SK-N-DZ (cell line): ENCODE measurements at regions not wholly inside any gene's neighbourhood (a gene's known extent, or its start where the extent isn't known, plus 50 kb on each side); places are given as distances from the start of the nearest gene placed in this dataset.
A peak's percentile ranks its signal among the peaks of the same experiment; 100 is the strongest.
"Not testable (repeated sequence)": the region's sequence is repeated elsewhere in the genome, so short reads cannot be mapped to it uniquely, and the experiment has no call there.

ENCODE experiments used
- DNase-seq: peaks from one replicate; pipeline ENCODE4 v3.0.0-alpha.2; 2015; ENCODE audit warnings: low spot score

DNA sequence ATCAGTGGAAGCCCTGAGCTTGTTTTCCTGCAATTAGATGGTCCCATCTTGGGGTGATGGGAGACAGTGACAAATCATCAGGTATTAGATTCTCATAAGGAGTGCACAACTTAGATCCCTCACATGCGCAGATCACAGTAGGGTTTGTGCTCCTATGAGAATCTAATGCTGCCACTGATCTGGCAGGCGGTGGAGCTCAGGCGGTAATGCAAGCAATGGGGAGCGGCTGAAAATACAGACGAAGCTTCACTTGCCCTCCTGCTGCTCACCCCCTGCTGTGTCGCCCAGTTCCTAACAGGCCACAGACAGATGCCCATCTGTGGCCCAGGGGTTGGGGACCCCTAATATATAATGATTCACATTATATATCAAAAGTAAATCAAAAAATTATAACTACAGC is 258.8 kb upstream of the USP15 start:
- no peak for DNase-seq

DNA sequence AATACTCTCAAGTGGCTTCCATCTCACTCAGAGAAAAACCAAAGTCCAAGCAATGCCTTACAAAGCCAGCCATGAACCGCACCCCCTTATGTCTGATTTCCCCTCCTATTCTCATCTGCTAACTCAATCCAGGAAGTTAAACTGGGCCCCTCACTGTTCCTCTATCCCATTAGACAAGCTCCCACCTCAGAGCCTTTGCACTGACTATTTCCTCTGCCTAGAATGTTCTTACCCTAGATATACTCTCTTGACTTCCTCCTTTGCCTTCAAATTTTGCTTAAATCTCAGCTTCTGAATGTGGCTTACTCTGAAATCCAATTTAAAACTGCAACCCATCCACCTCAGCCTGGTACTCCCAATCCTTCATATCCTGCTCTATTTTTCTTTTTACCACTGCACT is 257.0 kb upstream of the USP15 start:
- no peak for DNase-seq

DNA sequence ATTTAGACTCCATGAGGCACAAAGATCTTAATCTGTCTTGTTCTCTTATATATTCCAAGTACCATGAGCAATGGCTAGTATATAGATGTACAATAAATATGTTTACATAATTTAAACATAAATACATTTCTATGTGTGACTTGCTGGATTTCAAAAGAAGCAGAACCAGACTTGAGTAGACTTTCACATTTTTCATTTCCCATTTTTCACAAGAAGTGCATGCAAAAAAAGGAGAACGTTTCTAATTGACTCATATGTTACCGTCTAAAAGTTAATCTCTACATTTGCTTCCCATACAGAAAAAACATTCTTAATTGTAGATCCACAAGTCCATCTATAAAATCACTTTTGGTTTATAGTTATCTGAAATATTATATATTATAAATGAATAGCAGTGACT is 256.5 kb upstream of the USP15 start:
- no peak for DNase-seq

DNA sequence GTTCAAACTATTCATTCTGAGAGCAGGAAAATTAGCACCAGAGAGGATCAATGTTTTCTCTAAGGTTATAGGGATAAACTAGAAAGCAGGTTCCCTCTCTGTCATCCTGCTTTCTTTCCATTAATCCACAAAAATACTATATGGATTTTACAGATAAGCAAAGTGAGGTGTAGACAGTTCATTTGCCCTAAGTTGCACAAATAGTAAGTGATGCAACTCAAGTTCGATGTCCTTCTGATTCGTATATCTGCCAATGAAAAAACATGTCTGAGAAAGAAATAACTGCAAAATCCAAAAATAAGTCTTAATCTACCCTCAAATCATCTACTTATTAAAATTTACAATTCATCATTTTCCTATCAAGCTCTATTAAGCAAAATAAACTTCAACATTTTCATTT is 254.6 kb upstream of the USP15 start:
- DNase-seq = no peak

DNA sequence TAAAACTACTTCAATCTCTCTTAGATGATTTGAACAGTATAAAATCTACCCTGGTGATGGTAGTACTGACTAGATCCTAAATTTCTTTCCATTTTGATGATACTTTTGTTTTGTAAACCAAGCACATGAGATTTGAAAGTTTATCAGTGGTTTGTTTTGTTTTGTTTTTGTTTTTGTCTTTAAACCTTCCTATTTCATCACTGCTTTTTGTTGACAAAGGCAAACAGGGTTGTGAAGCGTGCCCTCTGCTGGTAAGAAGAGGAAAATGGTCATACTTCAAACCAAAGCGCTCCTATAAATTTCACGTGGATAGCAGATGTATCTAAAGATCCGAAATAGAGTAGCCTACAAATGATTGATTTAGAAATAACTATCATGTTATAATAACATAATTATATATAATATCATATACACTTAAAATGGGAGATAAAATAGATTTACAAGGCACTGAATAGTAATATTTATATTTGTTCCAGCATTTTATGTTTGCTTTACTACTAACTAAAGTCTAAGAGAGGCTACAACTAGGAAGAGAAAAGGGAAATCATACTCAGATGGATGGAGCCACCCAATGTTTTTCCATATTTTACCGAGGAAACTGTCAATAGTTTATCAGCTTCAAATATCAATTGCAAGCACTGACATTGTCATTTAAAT is 254.0 kb upstream of the USP15 start:
- DNase-seq = peak; percentile 51

DNA sequence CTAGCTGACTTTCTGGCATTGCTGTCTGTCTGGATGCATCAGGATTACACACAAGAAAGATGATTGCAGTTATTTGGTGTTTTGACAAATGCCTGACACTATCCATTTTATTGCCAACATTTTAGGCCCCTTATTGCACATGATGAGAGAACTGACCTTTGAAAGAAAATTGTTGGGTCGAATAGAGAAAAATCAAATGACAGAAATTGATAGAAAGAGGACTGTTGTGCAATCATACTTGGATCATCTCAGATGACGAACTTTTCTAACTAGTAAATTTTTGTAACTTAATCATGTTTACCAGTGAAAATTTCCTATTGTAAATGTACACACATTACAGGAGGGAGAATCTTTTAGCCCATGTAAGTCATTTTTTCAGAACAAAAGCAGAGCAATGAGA is 251.5 kb upstream of the USP15 start:
- DNase-seq = no peak

DNA sequence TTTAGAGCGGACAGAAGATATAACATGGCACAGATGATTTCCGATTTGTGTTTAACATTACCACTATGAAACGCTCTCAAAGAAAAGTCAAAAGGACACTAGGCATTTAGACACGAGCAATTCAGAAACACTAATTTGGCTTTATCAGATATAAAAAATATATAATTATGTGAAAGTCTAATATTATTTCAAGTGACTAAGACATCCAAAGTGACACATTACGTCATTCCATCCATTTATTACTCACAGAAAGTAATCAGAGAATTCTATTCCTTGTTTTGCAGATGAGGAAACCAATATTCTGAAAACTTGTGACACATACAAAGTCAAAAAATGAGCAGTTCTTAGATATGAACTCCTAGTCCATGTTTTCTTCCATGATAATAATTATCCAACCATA is 250.8 kb upstream of the USP15 start:
- no peak for DNase-seq

DNA sequence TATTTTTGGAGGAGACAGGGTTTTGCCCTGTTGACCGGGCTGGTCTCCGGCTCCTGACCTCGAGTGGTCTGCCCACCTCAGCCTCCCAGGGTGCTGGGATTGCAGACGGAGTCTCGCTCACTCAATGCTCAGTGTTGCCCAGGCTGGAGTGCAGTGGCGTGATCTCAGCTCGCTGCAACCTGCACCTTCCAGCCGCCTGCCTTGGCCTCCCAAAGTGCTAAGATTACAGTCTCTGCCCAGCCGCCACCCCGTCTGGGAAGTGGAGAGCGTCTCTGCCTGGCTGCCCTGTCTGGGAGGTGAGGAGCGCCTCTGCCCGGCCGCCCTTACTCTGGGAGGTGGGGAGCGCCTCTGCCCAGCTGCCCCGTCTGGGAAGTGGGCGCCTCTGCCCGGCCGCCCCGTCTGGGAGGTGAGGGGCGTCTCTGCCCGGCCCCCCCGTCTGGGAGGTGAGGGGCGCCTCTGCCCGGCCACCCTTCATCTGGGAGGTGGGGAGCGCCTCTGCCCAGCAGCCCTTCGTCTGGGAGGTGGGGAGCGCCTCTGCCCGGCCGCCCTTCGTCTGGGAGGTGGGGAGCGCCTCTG is 249.8 kb upstream of the USP15 start:
- DNase-seq = not testable (repeated sequence)

DNA sequence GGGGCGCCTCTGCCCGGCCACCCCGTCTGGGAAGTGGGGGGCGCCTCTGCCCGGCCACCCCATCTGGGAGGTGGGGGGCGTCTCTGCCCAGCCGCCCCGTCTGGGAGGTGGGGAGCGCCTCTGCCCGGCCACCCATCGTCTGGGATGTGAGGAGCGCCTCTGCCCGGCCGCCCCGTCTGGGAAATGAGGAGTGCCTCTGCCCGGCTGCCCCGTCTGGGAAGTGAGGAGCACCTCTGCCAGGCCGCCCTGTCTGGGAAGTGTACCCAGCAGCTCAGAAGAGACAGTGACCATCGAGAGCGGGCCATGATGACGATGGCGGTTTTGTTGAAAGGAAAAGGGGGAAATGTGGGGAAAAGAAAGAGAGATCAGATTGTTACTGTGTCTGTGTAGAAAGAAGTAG is 249.2 kb upstream of the USP15 start:
- DNase-seq = not testable (repeated sequence)

DNA sequence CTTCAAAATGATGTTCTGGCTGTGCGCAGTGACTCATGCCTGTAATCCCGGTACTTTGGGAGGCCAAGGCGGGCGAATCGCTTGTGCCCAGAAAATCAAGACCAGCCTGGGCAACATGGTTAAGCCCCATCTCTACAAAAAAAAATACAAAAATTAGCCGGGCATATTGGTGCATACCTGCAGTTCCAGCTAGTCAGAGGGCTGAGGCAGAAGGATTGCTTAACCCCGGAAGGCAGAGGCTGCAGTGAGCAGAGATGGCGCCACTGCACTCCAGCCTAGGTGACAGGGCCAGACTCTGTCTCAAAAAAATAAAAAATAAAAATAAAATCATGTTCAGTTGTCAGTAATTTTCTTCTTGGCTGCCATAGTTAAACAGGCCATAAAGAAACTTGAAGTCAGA is 245.9 kb upstream of the USP15 start:
- DNase-seq = no peak

DNA sequence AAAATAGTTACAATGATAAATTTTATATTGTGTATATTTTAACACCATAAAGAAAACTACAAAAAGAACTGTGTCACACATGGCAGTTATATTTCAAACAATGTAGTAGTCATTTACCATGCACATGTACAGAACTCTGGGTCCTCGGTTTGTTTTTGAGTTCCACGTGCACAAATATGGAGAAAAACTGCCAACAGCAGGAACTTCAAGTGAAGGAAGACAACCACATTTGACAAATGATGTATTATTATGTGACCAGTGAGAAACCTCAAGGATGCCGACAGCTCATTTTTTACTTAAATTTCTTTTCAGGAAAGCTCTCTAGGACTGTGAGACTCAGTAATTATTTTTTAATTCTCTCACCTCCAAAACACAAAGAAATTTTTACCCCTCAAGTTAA is 244.2 kb upstream of the USP15 start:
- no peak for DNase-seq

DNA sequence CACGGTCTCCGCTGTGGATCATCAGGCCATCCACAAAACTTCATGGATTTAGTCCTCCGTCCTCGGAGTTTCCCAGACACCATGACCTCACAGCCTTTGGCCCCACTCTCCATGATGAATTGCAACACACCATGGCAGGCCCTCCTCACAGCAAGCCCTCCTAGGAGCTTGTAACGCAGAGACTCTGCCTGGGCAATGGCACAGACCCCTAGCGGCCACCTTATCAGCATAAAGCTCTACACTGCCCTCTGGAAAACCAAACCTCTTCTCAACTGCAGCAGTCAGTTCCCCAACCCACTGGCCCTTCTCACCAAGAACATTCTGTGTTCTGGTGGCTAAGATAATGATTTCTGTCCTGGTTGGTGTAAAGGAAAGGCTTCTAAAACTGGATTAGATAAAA is 238.4 kb upstream of the USP15 start:
- DNase-seq = no peak

DNA sequence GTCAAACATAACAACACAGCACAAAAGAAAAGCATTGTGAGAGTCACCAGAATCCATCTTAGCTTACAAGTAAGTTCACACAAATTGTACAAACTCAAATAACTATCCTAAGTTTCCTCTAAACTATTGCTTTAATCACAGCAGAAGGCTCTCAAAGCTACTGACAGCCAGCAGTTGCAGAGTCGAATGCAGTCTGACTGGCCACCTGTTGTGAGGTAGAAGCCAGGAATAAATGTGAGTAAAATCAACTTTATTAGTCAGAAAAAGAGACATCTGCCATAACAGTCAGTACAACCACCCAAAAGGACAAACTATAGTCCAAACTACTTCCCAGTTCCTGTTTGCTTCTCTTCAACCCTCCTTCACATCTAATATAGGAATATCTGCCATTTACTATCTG is 231.7 kb upstream of the USP15 start:
- no peak for DNase-seq

DNA sequence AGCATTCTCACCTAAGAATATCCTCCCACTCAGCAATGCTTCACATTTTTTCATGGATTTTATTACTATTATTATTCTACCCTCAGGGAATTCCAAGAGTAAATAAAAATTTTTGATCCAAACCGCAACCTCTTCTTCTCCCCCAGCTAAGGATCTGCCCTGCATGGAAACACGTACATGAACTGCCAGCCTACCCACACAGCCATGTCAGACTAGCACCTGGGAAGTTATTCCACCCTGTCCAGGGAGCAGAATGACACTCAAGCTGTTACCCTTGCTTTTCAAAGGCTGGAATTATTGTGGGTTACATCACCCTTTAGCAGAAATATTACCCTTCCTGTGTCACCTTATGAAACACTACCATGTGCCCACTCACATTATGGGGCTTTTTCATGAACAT is 227.3 kb upstream of the USP15 start:
- no peak for DNase-seq

DNA sequence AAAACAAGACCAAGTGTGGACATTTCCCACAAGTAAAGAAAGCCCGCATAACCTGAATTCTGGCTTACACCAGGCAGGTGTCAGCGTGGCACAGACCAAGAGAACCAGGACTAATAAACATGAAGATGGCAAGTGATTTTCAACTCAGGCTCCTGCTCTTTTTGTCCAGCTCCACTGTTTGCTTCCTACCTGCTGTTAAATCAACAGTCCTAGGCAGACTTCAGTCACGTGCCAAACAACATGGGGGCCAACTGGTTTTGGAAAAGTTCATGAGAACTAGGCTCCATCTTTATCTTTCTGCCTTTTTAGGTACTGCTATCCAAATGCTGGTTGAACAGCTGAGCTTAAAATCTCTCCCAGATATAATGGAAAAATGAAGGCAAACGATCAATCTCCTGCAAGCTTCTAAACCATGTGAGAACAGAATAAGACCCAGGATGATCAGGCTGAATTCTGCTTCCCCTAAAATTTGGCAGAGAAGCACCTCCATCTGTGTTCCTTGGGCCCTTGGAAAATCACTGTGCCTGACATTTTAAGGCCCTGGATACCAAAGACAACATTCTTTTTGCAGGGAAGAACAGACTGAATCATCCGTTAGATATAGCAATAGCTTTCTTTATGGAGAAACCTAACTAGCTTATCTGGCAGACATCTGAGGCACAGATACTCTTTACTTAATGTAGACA is 215.6 kb upstream of the USP15 start:
- DNase-seq = no peak

DNA sequence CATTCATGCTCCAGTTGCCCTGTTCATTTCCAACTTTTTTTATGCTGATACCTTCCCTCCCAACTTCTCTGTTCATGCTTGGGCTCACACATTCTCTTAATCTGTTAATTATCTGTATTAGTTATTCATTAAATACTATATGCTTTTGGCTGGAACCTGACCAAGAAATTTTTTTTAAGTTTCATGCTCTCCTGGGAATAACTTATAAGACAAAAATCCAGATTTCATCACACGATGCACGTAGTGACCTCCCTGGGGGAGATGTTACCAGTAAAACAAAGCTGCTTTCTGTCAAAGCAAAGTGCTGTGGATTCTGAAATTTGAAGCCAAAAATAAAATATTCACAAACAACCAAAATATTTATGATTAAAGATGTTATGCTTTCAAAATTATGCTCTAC is 215.0 kb upstream of the USP15 start:
- DNase-seq = no peak

DNA sequence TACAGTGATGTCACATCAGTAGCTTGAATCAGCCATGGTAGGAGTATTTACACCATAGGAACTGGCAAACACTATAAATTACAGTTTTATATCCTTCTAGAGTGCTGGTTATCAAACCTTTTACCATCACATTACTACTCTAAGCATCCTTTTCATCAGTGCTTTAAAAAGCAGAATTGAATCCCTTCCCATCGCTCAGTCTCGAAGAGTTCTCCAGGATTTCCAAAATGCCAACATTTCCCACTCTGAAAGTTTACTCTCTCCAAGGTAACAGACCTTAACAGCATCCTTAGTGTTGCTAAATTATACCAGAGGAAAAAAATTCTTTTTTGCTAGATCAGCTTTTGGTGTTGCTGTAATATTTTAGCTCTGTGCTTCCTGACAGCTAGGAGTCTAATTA is 209.4 kb upstream of the USP15 start:
- DNase-seq = no peak

DNA sequence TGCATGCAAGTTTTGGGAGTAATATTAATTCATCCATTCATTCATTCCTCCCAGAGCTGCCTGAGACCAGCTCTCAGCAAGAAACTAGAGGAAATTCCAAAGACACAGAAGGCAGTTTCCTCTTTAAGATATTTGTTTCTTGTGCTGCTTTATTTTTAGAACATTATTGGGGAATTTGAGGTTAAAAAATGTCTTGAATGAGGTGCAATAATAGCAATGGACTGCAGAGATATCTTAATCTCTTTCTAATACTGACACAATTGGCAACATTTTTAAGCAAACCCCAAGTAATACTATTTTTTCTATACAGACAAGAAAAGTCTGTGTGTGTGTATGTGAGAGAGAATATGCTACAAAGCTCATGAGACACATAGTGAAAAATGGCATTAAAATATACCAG is 190.2 kb upstream of the USP15 start:
- no peak for DNase-seq

DNA sequence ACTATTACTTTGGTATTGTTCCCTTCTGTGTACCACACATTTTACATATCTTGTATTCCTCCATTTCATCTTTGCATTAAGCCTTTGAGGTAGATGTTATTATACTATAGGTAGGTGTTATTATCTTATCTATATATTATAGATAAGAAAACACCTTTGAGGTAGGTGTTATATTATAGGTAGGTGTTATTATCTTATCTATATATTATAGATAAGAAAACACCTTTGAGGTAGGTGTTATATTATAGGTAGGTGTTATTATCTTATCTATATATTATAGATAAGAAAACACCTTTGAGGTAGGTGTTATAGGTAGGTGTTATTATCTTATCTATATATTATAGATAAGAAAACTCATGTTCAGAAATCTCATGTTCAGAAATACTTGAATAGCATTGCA is 187.0 kb upstream of the USP15 start:
- DNase-seq = not testable (repeated sequence)

DNA sequence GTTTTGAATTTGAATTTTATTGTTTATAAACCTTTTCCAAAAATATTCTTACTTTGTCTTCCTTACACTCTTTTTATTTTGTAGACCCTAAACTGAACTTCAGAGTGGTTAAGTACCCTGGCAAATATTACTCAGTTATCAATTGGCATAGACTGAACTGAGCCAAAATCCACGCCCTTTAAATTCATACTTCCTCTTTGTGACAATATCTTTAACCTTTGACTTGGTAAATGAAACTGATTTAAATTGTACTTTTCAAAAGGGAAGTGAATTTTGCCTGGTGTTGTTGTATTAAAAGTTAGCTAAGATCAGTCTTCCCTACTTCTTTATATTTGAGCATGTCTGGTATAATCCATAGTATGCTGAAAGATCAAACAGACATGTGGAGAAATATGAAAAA is 184.3 kb upstream of the USP15 start:
- no peak for DNase-seq

DNA sequence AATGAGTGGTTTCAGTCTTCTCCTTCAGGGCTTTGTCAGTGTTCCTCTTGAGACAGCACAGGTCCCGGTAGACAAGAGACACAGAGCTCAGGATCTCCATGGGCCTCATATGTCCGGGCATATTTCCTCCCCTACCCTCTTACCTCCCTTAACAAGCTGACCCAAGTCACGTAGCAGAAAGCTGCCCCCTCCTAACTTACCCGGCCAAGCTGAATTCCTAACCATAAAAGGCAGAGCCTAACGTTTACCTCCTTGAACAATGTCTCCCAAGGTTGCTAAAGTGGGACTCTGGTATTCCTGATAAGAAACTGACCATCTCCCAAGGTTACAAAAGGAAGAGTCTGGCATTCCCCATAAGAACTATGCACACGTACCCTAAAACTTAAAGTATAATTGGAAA is 182.2 kb upstream of the USP15 start:
- DNase-seq = no peak

DNA sequence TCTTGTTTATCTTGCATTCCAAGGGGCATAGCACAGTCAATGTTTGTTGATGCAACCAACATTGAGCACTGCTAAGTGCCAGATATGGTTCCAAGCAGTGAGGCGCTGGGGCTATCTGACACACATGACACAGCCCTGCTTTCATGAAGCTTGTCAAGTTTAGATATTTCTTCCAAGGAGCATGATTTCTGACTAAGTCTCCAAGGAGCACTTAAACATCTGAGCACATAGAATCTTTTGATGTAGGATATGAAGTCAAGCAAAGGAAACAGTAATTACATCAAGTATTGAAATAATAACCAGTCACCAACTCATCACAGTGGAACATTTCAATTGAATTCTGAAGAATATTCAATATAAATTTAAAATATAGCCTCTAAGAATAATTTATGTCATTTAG is 177.8 kb upstream of the USP15 start:
- DNase-seq = no peak

DNA sequence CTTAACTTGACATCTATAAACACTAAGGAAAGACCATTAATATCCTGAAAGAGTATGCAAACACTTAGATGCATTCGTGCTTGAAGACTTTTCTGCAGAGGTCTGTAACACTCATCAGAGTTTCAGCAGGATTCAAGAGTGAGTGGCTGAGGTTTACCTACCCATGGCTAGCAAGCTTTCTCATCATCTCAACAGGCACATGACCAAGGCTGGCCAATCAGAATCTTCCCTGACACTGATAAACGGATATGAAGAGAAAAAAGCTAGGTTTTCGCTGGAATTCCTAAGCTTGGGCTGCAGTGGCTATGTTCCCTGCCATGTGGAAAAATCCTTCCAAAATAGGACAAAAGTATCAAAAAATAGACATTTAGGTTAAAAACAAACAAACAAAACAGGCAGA is 162.1 kb upstream of the USP15 start:
- DNase-seq = no peak

DNA sequence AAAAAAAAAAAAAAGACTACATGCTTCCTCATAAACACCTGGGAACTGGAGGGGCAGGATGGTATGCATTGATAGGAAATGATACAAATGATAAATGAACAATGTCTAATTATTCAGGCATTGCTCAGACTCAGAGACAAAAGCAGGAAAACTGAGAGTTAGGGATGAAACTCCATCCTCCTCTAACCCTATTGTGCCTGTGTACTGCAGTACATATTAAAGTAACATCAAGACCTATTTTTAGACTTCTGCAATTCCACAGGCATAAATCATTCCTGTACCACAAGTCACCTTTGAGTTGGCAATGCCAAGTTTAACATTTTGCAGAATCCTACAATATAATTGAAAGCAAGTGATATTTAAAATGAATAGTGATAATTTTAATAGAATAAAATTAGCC is 156.5 kb upstream of the USP15 start:
- no peak for DNase-seq
